ENCODE measurements at regions not wholly inside any gene's neighbourhood (a gene's known extent, or its start where the extent isn't known, plus 50 kb on each side); places are given as distances from the start of the nearest gene placed in this dataset.

DNA sequence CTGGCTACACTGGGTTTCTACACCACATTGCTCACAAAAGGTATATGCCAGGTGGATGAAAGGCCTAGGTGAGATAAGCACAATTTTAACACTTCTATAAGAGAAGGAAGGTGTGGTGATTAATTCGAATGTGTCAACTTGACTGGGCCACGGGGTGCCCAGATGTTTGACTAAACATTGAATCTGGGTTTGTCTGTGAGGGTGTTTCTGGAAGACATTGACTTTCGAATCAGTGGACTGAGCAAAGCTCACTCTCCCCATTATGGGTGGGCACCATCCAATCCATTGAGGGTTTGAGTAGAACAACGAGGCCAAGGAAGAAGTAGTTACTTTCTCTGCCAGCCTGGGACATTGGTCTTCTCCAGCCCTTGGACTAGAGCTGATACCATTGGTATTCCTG lies 78.2 kb upstream of the COL5A1 start:
- TF ChIP-seq POLR2AphosphoS5 (IDR thresholded peaks at IDR 0.05; ENCODE audit: low read depth) (no peak), REST (IDR thresholded peaks at IDR 0.05; ENCODE audit: insufficient replicate concordance, low read depth) (no peak)
- TF ChIP-seq, protein P1, sequence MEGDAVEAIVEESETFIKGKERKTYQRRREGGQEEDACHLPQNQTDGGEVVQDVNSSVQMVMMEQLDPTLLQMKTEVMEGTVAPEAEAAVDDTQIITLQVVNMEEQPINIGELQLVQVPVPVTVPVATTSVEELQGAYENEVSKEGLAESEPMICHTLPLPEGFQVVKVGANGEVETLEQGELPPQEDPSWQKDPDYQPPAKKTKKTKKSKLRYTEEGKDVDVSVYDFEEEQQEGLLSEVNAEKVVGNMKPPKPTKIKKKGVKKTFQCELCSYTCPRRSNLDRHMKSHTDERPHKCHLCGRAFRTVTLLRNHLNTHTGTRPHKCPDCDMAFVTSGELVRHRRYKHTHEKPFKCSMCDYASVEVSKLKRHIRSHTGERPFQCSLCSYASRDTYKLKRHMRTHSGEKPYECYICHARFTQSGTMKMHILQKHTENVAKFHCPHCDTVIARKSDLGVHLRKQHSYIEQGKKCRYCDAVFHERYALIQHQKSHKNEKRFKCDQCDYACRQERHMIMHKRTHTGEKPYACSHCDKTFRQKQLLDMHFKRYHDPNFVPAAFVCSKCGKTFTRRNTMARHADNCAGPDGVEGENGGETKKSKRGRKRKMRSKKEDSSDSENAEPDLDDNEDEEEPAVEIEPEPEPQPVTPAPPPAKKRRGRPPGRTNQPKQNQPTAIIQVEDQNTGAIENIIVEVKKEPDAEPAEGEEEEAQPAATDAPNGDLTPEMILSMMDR (IDR thresholded peaks at IDR 0.05; ENCODE audit: insufficient read depth, low read length): no peak

Measured in HL-60 (cell line).